ENCODE measurements at regions not wholly inside any gene's neighbourhood (a gene's known extent, or its start where the extent isn't known, plus 50 kb on each side); places are given as distances from the start of the nearest gene placed in this dataset.
"Not testable (repeated sequence)": the region's sequence is repeated elsewhere in the genome, so short reads cannot be mapped to it uniquely, and the experiment has no call there.

GRCh38 chr2:215654148-215654819 lies 218.4 kb upstream of the FN1 start:
- ATAC-seq (no peak), DNase-seq (no peak)
- Mint-ChIP-seq H3K27me3 (peaks cover 10% of the 10 kb centered on the region), H3K27ac (no peak overlapping the region), H3K4me1 (no peaks in the 10 kb centered on the region), H3K9me3 (peaks cover 0 to 7% of the 10 kb centered on the region in 2 donors), H3K4me3 (no peak overlapping the region)

GRCh38 chr2:215653344-215654030 lies 217.6 kb upstream of the FN1 start:
- peaks cover 10% of the 10 kb centered on the region for H3K27me3 Mint-ChIP-seq
- H3K27ac Mint-ChIP-seq, result no peak overlapping the region
- H3K4me3 Mint-ChIP-seq, result no peak overlapping the region
- H3K9me3 Mint-ChIP-seq, result peaks cover 0 to 7% of the 10 kb centered on the region in 2 donors
- no peak for ATAC-seq
- H3K4me1 Mint-ChIP-seq, result no peaks in the 10 kb centered on the region
- no peak for DNase-seq

DNA sequence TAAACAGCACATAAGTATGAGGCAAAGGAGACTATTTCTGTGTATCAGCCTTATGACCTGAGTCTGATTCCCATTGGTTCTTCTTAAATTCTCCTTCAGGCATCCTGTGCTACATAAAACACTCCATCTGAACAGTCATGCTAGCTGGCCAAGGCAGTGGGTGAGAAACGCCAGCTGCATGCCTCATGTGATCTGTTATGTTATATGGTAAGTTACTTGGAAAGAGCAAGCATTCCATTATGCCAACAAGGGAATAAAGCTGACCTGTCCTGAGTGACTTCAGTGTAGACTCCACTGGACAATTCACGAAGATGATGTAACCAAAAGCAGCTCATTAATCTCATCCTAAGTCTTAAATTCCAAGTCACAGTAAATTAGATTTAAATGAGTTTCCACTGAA lies 216.5 kb upstream of the FN1 start:
- DNase-seq, result no peak
- no peak overlapping the region for H3K27ac Mint-ChIP-seq
- H3K4me1 Mint-ChIP-seq, result no peaks in the 10 kb centered on the region
- no peak for ATAC-seq
- H3K27me3 Mint-ChIP-seq, result peaks cover 10% of the 10 kb centered on the region
- H3K4me3 Mint-ChIP-seq, result no peak overlapping the region
- peaks cover 0 to 7% of the 10 kb centered on the region in 2 donors for H3K9me3 Mint-ChIP-seq

- DNase-seq (no peak), ATAC-seq (no peak)
- H3K4me1 Mint-ChIP-seq, result no peaks in the 10 kb centered on the region
- no peak overlapping the region for H3K27ac Mint-ChIP-seq
- peaks cover 0 to 7% of the 10 kb centered on the region in 2 donors for H3K9me3 Mint-ChIP-seq
- H3K27me3 Mint-ChIP-seq, result peaks cover 10% of the 10 kb centered on the region
- no peak overlapping the region for H3K4me3 Mint-ChIP-seq
Observed at GRCh38 chr2:215651412-215651811, 215.5 kb upstream of the FN1 start.

DNA sequence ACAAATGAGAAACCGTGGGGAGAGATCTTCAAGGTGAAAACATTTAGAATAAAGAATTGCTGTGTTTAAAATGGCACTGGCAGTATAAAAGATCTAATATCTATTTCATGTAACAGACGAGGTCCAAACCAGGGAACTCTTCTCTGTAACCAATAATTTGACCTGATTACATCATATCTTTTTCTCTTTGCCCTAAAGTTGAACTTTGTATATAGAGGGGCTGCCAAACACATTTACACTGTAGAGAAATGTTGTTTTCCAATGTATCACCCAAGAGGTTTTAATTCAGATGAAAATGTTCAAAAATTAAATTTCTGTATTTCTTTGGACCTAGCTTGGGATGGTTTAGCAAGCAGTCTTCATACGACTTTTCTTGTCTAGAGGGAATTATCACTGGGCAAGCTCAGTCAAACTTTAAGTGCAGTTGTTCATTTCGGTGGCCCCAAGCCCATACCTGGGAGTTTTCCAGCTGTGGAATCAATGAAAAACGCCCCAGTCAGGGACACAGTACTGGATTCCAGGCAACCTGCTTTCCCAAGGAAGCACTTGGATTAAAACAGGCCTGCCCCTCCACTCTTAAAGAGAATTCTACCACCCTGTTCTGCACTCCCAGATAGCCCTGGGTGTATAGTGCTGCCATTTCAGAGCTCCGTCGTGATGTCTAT lies 208.5 kb upstream of the FN1 start:
- no peak for DNase-seq
- ATAC-seq, result no peak
- Mint-ChIP-seq H3K27me3 (no peaks in the 10 kb centered on the region), H3K4me3 (no peak overlapping the region), H3K9me3 (no peaks in the 10 kb centered on the region), H3K27ac (no peak overlapping the region), H3K4me1 (no peaks in the 10 kb centered on the region)

- Mint-ChIP-seq H3K27ac (no peak overlapping the region), H3K4me1 (no peaks in the 10 kb centered on the region), H3K4me3 (no peak overlapping the region), H3K27me3 (no peaks in the 10 kb centered on the region), H3K9me3 (peaks cover 15 to 26% of the 10 kb centered on the region in 2 donors)
- DNase-seq (no peak), ATAC-seq (no peak)
Observed at GRCh38 chr2:215638687-215639086, 202.8 kb upstream of the FN1 start.

DNA sequence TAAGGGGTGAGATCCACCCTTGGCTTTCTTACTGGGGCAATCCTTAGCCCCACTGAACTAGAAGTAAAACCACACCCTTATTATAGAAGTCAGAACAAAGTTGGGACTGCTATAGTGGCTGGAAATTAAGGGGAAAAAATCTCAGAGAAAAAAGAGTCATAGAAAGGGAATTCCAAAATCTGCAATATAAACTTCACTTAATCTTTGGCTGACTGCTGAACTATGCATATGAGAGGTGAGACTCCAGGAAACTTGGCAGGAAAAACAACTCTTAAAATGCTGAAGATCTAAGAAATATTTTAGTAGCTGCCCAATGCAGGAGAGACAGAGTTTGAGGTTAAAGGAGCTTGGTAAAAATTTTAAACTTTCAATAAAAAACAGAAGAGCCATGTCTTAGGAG lies 201.8 kb upstream of the FN1 start:
- no peaks in the 10 kb centered on the region for H3K27me3 Mint-ChIP-seq
- H3K4me3 Mint-ChIP-seq, result no peak overlapping the region
- ATAC-seq (no peak), DNase-seq (no peak)
- H3K9me3 Mint-ChIP-seq, result peaks cover 22 to 36% of the 10 kb centered on the region in 2 donors
- H3K4me1 Mint-ChIP-seq, result no peaks in the 10 kb centered on the region
- H3K27ac Mint-ChIP-seq, result no peak overlapping the region

DNA sequence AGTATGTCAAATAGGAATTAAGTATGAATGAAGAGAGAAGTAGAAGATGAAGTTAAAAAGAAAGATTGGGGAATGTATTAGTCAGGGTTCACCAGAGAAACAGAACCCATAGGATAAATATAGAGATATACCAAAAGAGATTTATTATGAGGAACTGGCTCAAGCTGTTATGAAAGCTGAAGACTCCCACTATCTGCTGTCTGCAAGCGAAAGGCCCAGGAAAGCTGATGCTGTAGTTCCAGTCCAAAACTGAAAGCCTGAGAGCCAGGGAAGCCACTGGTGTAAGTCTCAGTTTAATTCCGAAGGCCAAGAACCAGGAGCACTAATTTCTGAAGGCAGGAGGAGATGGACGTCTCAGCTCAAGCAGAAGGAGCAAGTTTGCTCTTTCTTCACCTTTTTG lies 200.9 kb upstream of the FN1 start:
- Mint-ChIP-seq H3K4me3 (no peak overlapping the region), H3K27me3 (no peaks in the 10 kb centered on the region), H3K27ac (no peak overlapping the region), H3K4me1 (no peaks in the 10 kb centered on the region), H3K9me3 (peaks cover 27 to 42% of the 10 kb centered on the region in 2 donors)
- ATAC-seq, result no peak
- DNase-seq, result no peak

DNA sequence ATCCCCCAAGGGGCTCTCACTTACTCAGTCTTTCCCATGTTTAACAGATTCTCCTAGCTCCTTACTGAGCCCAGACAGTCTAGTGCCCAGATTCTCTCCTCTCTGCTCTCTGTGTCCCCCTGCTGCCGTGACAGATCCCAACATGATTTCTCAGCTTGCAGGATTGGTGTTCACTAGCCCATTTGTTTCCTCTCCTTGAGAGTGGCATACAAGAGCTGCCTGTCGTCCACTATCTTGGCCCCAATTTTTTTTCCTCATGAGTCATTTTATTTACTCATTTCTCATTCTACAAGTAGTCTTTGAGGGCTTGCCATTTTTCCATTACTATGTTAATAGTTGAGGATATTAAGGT lies 199.9 kb upstream of the FN1 start:
- H3K4me3 Mint-ChIP-seq, result no peak overlapping the region
- no peak for DNase-seq
- peaks cover 34 to 50% of the 10 kb centered on the region in 2 donors for H3K9me3 Mint-ChIP-seq
- no peak for ATAC-seq
- no peak overlapping the region for H3K27ac Mint-ChIP-seq
- H3K27me3 Mint-ChIP-seq, result no peaks in the 10 kb centered on the region
- H3K4me1 Mint-ChIP-seq, result no peaks in the 10 kb centered on the region

- H3K27me3 Mint-ChIP-seq, result no peaks in the 10 kb centered on the region
- ATAC-seq (no peak), DNase-seq (no peak)
- H3K9me3 Mint-ChIP-seq, result peaks cover 40 to 55% of the 10 kb centered on the region in 2 donors
- no peak overlapping the region for H3K4me3 Mint-ChIP-seq
- no peaks in the 10 kb centered on the region for H3K4me1 Mint-ChIP-seq
- no peak overlapping the region for H3K27ac Mint-ChIP-seq
Observed at GRCh38 chr2:215635071-215635787, 199.4 kb upstream of the FN1 start.

DNA sequence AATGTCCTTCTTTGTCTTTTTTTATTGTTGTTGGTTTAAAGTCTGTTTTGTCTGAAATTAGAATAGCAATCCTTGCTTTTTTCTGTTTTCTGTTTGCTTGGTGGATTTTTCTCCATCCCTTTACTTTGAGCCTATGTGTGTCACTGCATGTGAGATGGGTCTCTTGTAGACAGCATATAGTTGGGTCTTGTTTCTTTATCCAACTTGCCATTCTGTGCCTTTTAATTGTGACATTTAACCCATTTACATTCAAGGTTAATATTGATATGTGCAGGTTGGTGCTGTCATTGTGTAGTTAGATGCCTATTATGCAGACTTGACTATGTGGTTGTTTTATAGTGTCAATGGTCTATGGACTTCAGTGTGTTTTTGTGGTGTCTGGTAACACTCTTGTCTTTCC lies 197.5 kb upstream of the FN1 start:
- no peak for ATAC-seq
- Mint-ChIP-seq H3K9me3 (peaks cover 36 to 47% of the 10 kb centered on the region in 2 donors), H3K27me3 (no peaks in the 10 kb centered on the region), H3K4me3 (no peak overlapping the region), H3K4me1 (no peaks in the 10 kb centered on the region), H3K27ac (peak overlapping the region in 1 of 2 donors; percentile 30)
- DNase-seq, result no peak

- Mint-ChIP-seq H3K27ac (no peak overlapping the region), H3K4me3 (no peak overlapping the region), H3K27me3 (no peaks in the 10 kb centered on the region), H3K9me3 (peaks cover 33 to 44% of the 10 kb centered on the region in 2 donors), H3K4me1 (no peaks in the 10 kb centered on the region)
- no peak for DNase-seq
- no peak for ATAC-seq
Observed at GRCh38 chr2:215631696-215632095, 195.8 kb upstream of the FN1 start.

DNA sequence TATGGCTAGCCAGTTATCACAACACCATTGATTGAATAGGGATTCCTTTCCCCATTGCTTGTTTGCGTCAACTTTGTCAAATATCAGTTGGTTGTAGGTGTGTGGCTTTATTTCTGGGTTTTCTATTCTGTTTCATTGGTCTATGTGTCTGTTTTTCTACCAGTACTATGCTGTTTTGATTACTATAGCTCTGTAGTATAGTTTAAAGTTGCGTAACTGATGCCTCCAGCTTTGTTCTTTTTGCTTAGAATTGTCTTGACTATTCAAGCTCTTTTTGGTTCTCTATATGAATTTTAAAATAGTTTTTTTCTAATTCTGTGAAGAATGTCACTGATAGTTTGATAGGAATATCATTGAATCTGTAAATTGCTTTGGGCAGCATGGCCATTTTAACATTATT lies 194.9 kb upstream of the FN1 start:
- not testable (repeated sequence) for H3K27me3 Mint-ChIP-seq, H3K27ac Mint-ChIP-seq, DNase-seq, H3K4me1 Mint-ChIP-seq, ATAC-seq, H3K4me3 Mint-ChIP-seq
- H3K9me3 Mint-ChIP-seq, result peaks cover 33 to 44% of the 10 kb centered on the region in 2 donors

DNA sequence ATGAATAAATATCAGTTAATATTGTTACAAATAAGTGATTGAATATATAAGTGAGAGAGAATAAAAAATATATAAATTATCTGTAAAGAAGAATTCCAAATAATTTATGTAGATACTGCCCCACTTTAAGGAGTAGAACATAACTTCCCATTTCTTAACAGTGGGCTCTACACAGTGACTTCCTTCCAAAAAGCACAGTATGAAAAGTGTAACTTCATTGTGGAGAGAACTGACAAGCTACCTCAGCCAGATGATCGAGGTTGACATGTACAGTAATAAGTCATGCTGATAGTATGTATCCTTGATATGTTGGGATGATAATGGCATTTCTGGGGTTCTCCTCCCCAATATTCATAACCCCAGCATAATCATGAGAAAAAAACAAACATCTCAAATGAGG lies 191.9 kb upstream of the FN1 start:
- no peak overlapping the region for H3K27ac Mint-ChIP-seq
- H3K4me1 Mint-ChIP-seq, result no peaks in the 10 kb centered on the region
- peaks cover 18 to 22% of the 10 kb centered on the region in 2 donors for H3K9me3 Mint-ChIP-seq
- no peaks in the 10 kb centered on the region for H3K27me3 Mint-ChIP-seq
- DNase-seq, result no peak
- no peak overlapping the region for H3K4me3 Mint-ChIP-seq
- no peak for ATAC-seq

DNA sequence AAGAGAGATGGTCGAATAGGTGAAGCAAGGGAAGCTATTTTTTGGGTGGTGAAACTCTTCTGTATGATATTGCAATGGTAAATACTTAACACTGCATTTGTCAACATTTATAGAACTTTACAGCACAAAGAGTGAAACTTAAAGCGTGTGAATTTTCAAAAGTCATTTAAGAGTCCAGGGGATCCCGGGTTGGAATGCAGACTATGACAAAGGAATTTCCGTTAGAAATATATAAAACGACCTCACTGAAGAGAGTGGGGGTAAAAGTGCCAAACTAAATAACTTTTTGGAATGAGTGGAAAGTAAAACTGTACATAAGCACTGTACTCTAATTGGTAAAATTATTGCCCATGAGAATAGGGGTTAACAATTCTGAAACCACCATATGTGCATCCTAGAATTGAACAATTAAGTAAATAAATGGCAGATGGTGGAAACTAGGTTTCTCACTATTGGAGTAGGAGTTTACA lies 191.0 kb upstream of the FN1 start:
- no peak for ATAC-seq
- Mint-ChIP-seq H3K27me3 (peaks cover 4% of the 10 kb centered on the region), H3K4me1 (no peaks in the 10 kb centered on the region), H3K9me3 (peaks cover 14 to 15% of the 10 kb centered on the region in 2 donors), H3K4me3 (no peak overlapping the region), H3K27ac (no peak overlapping the region)
- DNase-seq, result no peak

GRCh38 chr2:215626063-215626462 lies 190.2 kb upstream of the FN1 start:
- DNase-seq (no peak), ATAC-seq (no peak)
- Mint-ChIP-seq H3K9me3 (peaks cover 8 to 9% of the 10 kb centered on the region in 2 donors), H3K27me3 (peaks cover 8% of the 10 kb centered on the region), H3K4me3 (no peak overlapping the region), H3K4me1 (no peaks in the 10 kb centered on the region), H3K27ac (no peak overlapping the region)

Data from stimulated activated naive CD8-positive, alpha-beta T cell treated with anti-CD3 and anti-CD28 coated beads, Interleukin-15, amount 100 ng/mL, for 72 hours (primary cell).